Adipocyte (in vitro differentiated cells): ENCODE measurements at regions not wholly inside any gene's neighbourhood (a gene's known extent, or its start where the extent isn't known, plus 50 kb on each side); places are given as distances from the start of the nearest gene placed in this dataset.
A peak's percentile ranks its signal among the peaks of the same experiment; 100 is the strongest.

ENCODE experiments used
- DNase-seq: peaks from one replicate; pipeline ENCODE4 v3.0.0-alpha.2; 2015; ENCODE audit warnings: low read depth
- H3K27me3 ChIP-seq: replicated peaks from 2 replicates; pipeline ENCODE4 v1.7.0; 2013; ENCODE audit warnings: mild to moderate bottlenecking, low read length, moderate library complexity; ENCODE audit not compliant: control insufficient read depth, insufficient read depth
- H3K36me3 ChIP-seq: 2 replicates; pipeline ENCODE4 v1.7.0; 2013; ENCODE audit warnings: low read length, mild to moderate bottlenecking, moderate library complexity; ENCODE audit not compliant: control insufficient read depth, insufficient read depth, severe bottlenecking
- H3K4me1 ChIP-seq: 2 replicates; pipeline ENCODE4 v1.7.0; 2013; ENCODE audit warnings: mild to moderate bottlenecking, low read length, moderate library complexity; ENCODE audit not compliant: control insufficient read depth, insufficient read depth
- H3K4me3 ChIP-seq: 2 replicates; pipeline ENCODE4 v1.7.0; 2013; ENCODE audit warnings: mild to moderate bottlenecking, low read length, moderate library complexity
- H3K9ac ChIP-seq: 2 replicates; pipeline ENCODE4 v1.7.0; 2013; ENCODE audit warnings: mild to moderate bottlenecking, low read length, moderate library complexity
- H3K9me3 ChIP-seq: 2 replicates; pipeline ENCODE4 v1.7.0; 2013; ENCODE audit warnings: mild to moderate bottlenecking, low read length, moderate library complexity; ENCODE audit not compliant: control insufficient read depth

- H3K4me1 ChIP-seq: peaks cover 8% of the 10 kb centered on the region
- no peak for DNase-seq
- H3K27me3 ChIP-seq: no peaks in the 10 kb centered on the region
- no peaks in the 10 kb centered on the region for H3K36me3 ChIP-seq
- H3K4me3 ChIP-seq: no peak overlapping the region
- no peaks in the 10 kb centered on the region for H3K9me3 ChIP-seq
- no peak overlapping the region for H3K9ac ChIP-seq
These were observed 257.8 kb downstream of the PLK2 start for GRCh38 chr5:58201922-58202648.

GRCh38 chr5:58200451-58200850 is 259.4 kb downstream of the PLK2 start:
- no peak for DNase-seq
- no peak overlapping the region for H3K9ac ChIP-seq
- peaks cover 4% of the 10 kb centered on the region for H3K9me3 ChIP-seq
- H3K4me1 ChIP-seq: peaks cover 8% of the 10 kb centered on the region
- no peaks in the 10 kb centered on the region for H3K27me3 ChIP-seq
- H3K36me3 ChIP-seq: no peaks in the 10 kb centered on the region
- no peak overlapping the region for H3K4me3 ChIP-seq

- Histone ChIP-seq H3K9ac (no peak overlapping the region), H3K9me3 (peaks cover 4% of the 10 kb centered on the region), H3K4me3 (no peak overlapping the region), H3K4me1 (peaks cover 8% of the 10 kb centered on the region), H3K27me3 (no peaks in the 10 kb centered on the region), H3K36me3 (no peaks in the 10 kb centered on the region)
- no peak for DNase-seq
These were observed 260.8 kb downstream of the PLK2 start for GRCh38 chr5:58199087-58199486.

- peaks cover 8% of the 10 kb centered on the region for H3K4me1 ChIP-seq
- H3K9me3 ChIP-seq: peaks cover 4% of the 10 kb centered on the region
- H3K9ac ChIP-seq: no peak overlapping the region
- no peaks in the 10 kb centered on the region for H3K27me3 ChIP-seq
- DNase-seq: no peak
- H3K4me3 ChIP-seq: no peak overlapping the region
- H3K36me3 ChIP-seq: no peaks in the 10 kb centered on the region
These were observed 261.6 kb downstream of the PLK2 start for GRCh38 chr5:58198330-58198729.

- peaks cover 8% of the 10 kb centered on the region for H3K4me1 ChIP-seq
- H3K4me3 ChIP-seq: no peak overlapping the region
- no peak for DNase-seq
- peaks cover 4% of the 10 kb centered on the region for H3K9me3 ChIP-seq
- no peaks in the 10 kb centered on the region for H3K27me3 ChIP-seq
- no peak overlapping the region for H3K9ac ChIP-seq
- no peaks in the 10 kb centered on the region for H3K36me3 ChIP-seq
These were observed 262.0 kb downstream of the PLK2 start for GRCh38 chr5:58197875-58198274.

GRCh38 chr5:58191443-58191842 is 268.4 kb downstream of the PLK2 start:
- no peaks in the 10 kb centered on the region for H3K27me3 ChIP-seq
- peak overlapping the region; percentile 26 for H3K4me3 ChIP-seq
- peaks cover 4% of the 10 kb centered on the region for H3K9me3 ChIP-seq
- no peaks in the 10 kb centered on the region for H3K36me3 ChIP-seq
- peak; percentile 35 for DNase-seq
- peak overlapping the region; percentile 39 for H3K9ac ChIP-seq
- H3K4me1 ChIP-seq: peaks cover 49% of the 10 kb centered on the region

- H3K4me1 ChIP-seq: peaks cover 62% of the 10 kb centered on the region
- H3K9me3 ChIP-seq: no peaks in the 10 kb centered on the region
- peak overlapping the region; percentile 15 for H3K4me3 ChIP-seq
- DNase-seq: peak; percentile 78
- no peaks in the 10 kb centered on the region for H3K36me3 ChIP-seq
- H3K9ac ChIP-seq: peak overlapping the region; percentile 13
- H3K27me3 ChIP-seq: no peaks in the 10 kb centered on the region
These were observed 271.6 kb downstream of the PLK2 start for GRCh38 chr5:58188262-58188651.

GRCh38 chr5:58187432-58188261 is 272.2 kb downstream of the PLK2 start:
- no peak overlapping the region for H3K4me3 ChIP-seq
- H3K9ac ChIP-seq: peak overlapping the region; percentile 13
- no peaks in the 10 kb centered on the region for H3K9me3 ChIP-seq
- H3K36me3 ChIP-seq: no peaks in the 10 kb centered on the region
- peaks cover 62% of the 10 kb centered on the region for H3K4me1 ChIP-seq
- no peaks in the 10 kb centered on the region for H3K27me3 ChIP-seq
- peak; percentile 26 for DNase-seq

GRCh38 chr5:58185801-58186200 is 274.1 kb downstream of the PLK2 start:
- no peaks in the 10 kb centered on the region for H3K9me3 ChIP-seq
- no peaks in the 10 kb centered on the region for H3K27me3 ChIP-seq
- H3K9ac ChIP-seq: no peak overlapping the region
- no peaks in the 10 kb centered on the region for H3K36me3 ChIP-seq
- peaks cover 52% of the 10 kb centered on the region for H3K4me1 ChIP-seq
- no peak overlapping the region for H3K4me3 ChIP-seq
- peak; percentile 53 for DNase-seq

- H3K36me3 ChIP-seq: no peaks in the 10 kb centered on the region
- no peaks in the 10 kb centered on the region for H3K27me3 ChIP-seq
- H3K4me1 ChIP-seq: peaks cover 48% of the 10 kb centered on the region
- H3K9me3 ChIP-seq: no peaks in the 10 kb centered on the region
- no peak overlapping the region for H3K4me3 ChIP-seq
- H3K9ac ChIP-seq: no peak overlapping the region
- no peak for DNase-seq
These were observed 274.5 kb downstream of the PLK2 start for GRCh38 chr5:58185397-58185796.

GRCh38 chr5:58184910-58185309 is 275.0 kb downstream of the PLK2 start:
- no peaks in the 10 kb centered on the region for H3K9me3 ChIP-seq
- DNase-seq: peak; percentile 74
- H3K9ac ChIP-seq: no peak overlapping the region
- peaks cover 43% of the 10 kb centered on the region for H3K4me1 ChIP-seq
- no peak overlapping the region for H3K4me3 ChIP-seq
- no peaks in the 10 kb centered on the region for H3K27me3 ChIP-seq
- H3K36me3 ChIP-seq: no peaks in the 10 kb centered on the region
